Nephron (organoid): ENCODE measurements at regions not wholly inside any gene's neighbourhood (a gene's known extent, or its start where the extent isn't known, plus 50 kb on each side); places are given as distances from the start of the nearest gene placed in this dataset.

Source experiments
- H3K27ac Mint-ChIP-seq, 3 experiments: 2 replicates each; pipeline ENCODE4 v1.8.0; 2020; ENCODE audit warnings: mixed read lengths in 3 of 3, mild to moderate bottlenecking in 2 of 3, moderate library complexity in 1 of 3
- H3K27me3 Mint-ChIP-seq: 2 replicates; pipeline ENCODE4 v1.8.0; 2021; ENCODE audit warnings: low read depth, mild to moderate bottlenecking, moderate library complexity, mixed read lengths
- H3K36me3 Mint-ChIP-seq: 2 replicates; pipeline ENCODE4 v1.8.0; 2020; ENCODE audit warnings: low read depth, mixed read lengths
- H3K4me1 Mint-ChIP-seq: 2 replicates; pipeline ENCODE4 v1.8.0; 2020; ENCODE audit warnings: mixed read lengths
- H3K4me3 Mint-ChIP-seq, 3 experiments: 2 replicates each; pipeline ENCODE4 v1.8.0; 2020; ENCODE audit warnings: mild to moderate bottlenecking in 3 of 3, mixed read lengths in 3 of 3, moderate library complexity in 2 of 3
- H3K9me3 Mint-ChIP-seq: 2 replicates; pipeline ENCODE4 v1.8.0; 2020; ENCODE audit warnings: mixed read lengths
- CTCF ChIP-seq, 3 experiments: fragments of 200-600 bp; sonication (generic); IDR thresholded peaks; one replicate each; pipeline ENCODE4 v1.5.0; 2021; ENCODE audit warnings: antibody characterized with exemption in 3 of 3; ENCODE audit not compliant: unreplicated experiment in 3 of 3

- Mint-ChIP-seq H3K9me3 (peaks cover 12% of the 10 kb centered on the region), H3K27ac (no peak overlapping the region), H3K4me1 (no peaks in the 10 kb centered on the region), H3K4me3 (no peak overlapping the region), H3K36me3 (no peaks in the 10 kb centered on the region), H3K27me3 (no peaks in the 10 kb centered on the region)
- TF ChIP-seq CTCF (IDR thresholded peaks at IDR 0.05; ENCODE audit: unreplicated experiment in 3 of 3): no peak
Measured at GRCh38 chr5:39750661-39751060, 325.9 kb upstream of the DAB2 start.

- H3K36me3 Mint-ChIP-seq: no peaks in the 10 kb centered on the region
- H3K4me3 Mint-ChIP-seq: no peak overlapping the region
- no peaks in the 10 kb centered on the region for H3K27me3 Mint-ChIP-seq
- H3K4me1 Mint-ChIP-seq: no peaks in the 10 kb centered on the region
- H3K27ac Mint-ChIP-seq: no peak overlapping the region
- H3K9me3 Mint-ChIP-seq: no peaks in the 10 kb centered on the region
- no peak for TF ChIP-seq CTCF (IDR thresholded peaks at IDR 0.05; ENCODE audit: unreplicated experiment in 3 of 3)
Measured at GRCh38 chr5:39742916-39743315, 318.1 kb upstream of the DAB2 start.

- no peak for TF ChIP-seq CTCF (IDR thresholded peaks at IDR 0.05; ENCODE audit: unreplicated experiment in 3 of 3)
- Mint-ChIP-seq H3K27me3 (no peaks in the 10 kb centered on the region), H3K9me3 (no peaks in the 10 kb centered on the region)
Measured at GRCh38 chr5:39740404-39740803, 315.6 kb upstream of the DAB2 start.

GRCh38 chr5:39732166-39732565 is 307.4 kb upstream of the DAB2 start:
- no peaks in the 10 kb centered on the region for H3K36me3 Mint-ChIP-seq
- H3K27me3 Mint-ChIP-seq: no peaks in the 10 kb centered on the region
- no peak overlapping the region for H3K4me3 Mint-ChIP-seq
- H3K27ac Mint-ChIP-seq: no peak overlapping the region
- no peaks in the 10 kb centered on the region for H3K4me1 Mint-ChIP-seq
- H3K9me3 Mint-ChIP-seq: no peaks in the 10 kb centered on the region
- TF ChIP-seq CTCF (IDR thresholded peaks at IDR 0.05; ENCODE audit: unreplicated experiment in 3 of 3): no peak

More at GRCh38 chr5:39740404-39740803, 315.6 kb upstream of the DAB2 start:
- Mint-ChIP-seq H3K4me1 (no peaks in the 10 kb centered on the region), H3K27ac (no peak overlapping the region), H3K36me3 (no peaks in the 10 kb centered on the region), H3K4me3 (no peak overlapping the region)

- Mint-ChIP-seq H3K9me3 (no peaks in the 10 kb centered on the region), H3K4me1 (no peaks in the 10 kb centered on the region), H3K4me3 (no peak overlapping the region), H3K27me3 (no peaks in the 10 kb centered on the region), H3K27ac (no peak overlapping the region), H3K36me3 (no peaks in the 10 kb centered on the region)
- no peak for TF ChIP-seq CTCF (IDR thresholded peaks at IDR 0.05; ENCODE audit: unreplicated experiment in 3 of 3)
Measured at GRCh38 chr5:39730699-39731098, 305.9 kb upstream of the DAB2 start.

- H3K4me3 Mint-ChIP-seq: no peak overlapping the region
- H3K27ac Mint-ChIP-seq: no peak overlapping the region
- H3K27me3 Mint-ChIP-seq: no peaks in the 10 kb centered on the region
- H3K9me3 Mint-ChIP-seq: no peaks in the 10 kb centered on the region
- H3K4me1 Mint-ChIP-seq: no peaks in the 10 kb centered on the region
- no peak for TF ChIP-seq CTCF (IDR thresholded peaks at IDR 0.05; ENCODE audit: unreplicated experiment in 3 of 3)
- H3K36me3 Mint-ChIP-seq: no peaks in the 10 kb centered on the region
Measured at GRCh38 chr5:39730006-39730405, 305.2 kb upstream of the DAB2 start.
